Keratinocyte (primary cell): ENCODE measurements at regions not wholly inside any gene's neighbourhood (a gene's known extent, or its start where the extent isn't known, plus 50 kb on each side); places are given as distances from the start of the nearest gene placed in this dataset.

Experiments
- DNase-seq: peaks from one replicate; pipeline ENCODE4 v3.0.0-alpha.2; 2011; ENCODE audit warnings: low read depth, missing footprints, low spot score
- FAIRE-seq: peaks from 2 replicates; lab custom pipeline; 2011; peaks lifted over from hg19 to GRCh38; lab: Jason Lieb, UNC
- H2AFZ ChIP-seq: 2 replicates; pipeline ENCODE4 v1.6.0; 2012; ENCODE audit warnings: low read length, control low read depth, inconsistent platforms; ENCODE audit not compliant: control insufficient read depth
- H3K27ac ChIP-seq: 2 replicates; pipeline ENCODE4 v1.5.1; 2011; ENCODE audit warnings: low read length; ENCODE audit not compliant: control insufficient read depth, insufficient read depth
- H3K27me3 ChIP-seq: 3 replicates; pipeline ENCODE4 v1.6.0; 2011; ENCODE audit warnings: low read length; ENCODE audit not compliant: control insufficient read depth, insufficient read depth; ENCODE audit errors: extremely low read depth
- H3K36me3 ChIP-seq, 2 experiments: 2 replicates in 1 of 2; 3 replicates in 1 of 2; pipeline ENCODE4 v1.5.1; 2011; ENCODE audit warnings: low read length in 2 of 2, mild to moderate bottlenecking in 1 of 2; ENCODE audit not compliant: control insufficient read depth in 2 of 2, insufficient read depth in 2 of 2; ENCODE audit errors: extremely low read depth in 1 of 2
- H3K4me1 ChIP-seq: 3 replicates; pipeline ENCODE4 v1.5.1; 2011; ENCODE audit warnings: low read length; ENCODE audit not compliant: control insufficient read depth, insufficient read depth; ENCODE audit errors: extremely low read depth
- H3K4me2 ChIP-seq: 3 replicates; pipeline ENCODE4 v1.6.0; 2011; ENCODE audit warnings: low read depth, low read length; ENCODE audit not compliant: control insufficient read depth, insufficient read depth; ENCODE audit errors: extremely low read depth
- H3K4me3 ChIP-seq, 3 experiments: fragments of 200-600 bp in 1 of 3; sonication (generic) in 1 of 3; 2 replicates in 2 of 3; 3 replicates in 1 of 3; pipeline ENCODE4 v1.5.1; 2011 to 2016; ENCODE audit warnings: low read length in 3 of 3, mild to moderate bottlenecking in 3 of 3, control low read depth in 2 of 3, inconsistent platforms in 1 of 3, low read depth in 1 of 3, mixed read lengths in 1 of 3, mixed run types in 1 of 3, moderate library complexity in 1 of 3; ENCODE audit not compliant: control insufficient read depth in 2 of 3, insufficient read depth in 2 of 3; ENCODE audit errors: extremely low read depth in 1 of 3
- H3K79me2 ChIP-seq: 2 replicates; pipeline ENCODE4 v1.6.0; 2012; ENCODE audit warnings: low read length; ENCODE audit not compliant: control insufficient read depth, insufficient read depth
- H3K9ac ChIP-seq: 3 replicates; pipeline ENCODE4 v1.6.0; 2011; ENCODE audit warnings: low read length; ENCODE audit not compliant: control insufficient read depth, insufficient read depth; ENCODE audit errors: extremely low read depth
- H3K9me1 ChIP-seq: 3 replicates; pipeline ENCODE4 v1.6.0; 2011; ENCODE audit warnings: low read length; ENCODE audit not compliant: control insufficient read depth, insufficient read depth; ENCODE audit errors: extremely low read depth
- H3K9me3 ChIP-seq: 2 replicates; pipeline ENCODE4 v1.5.1; 2012; ENCODE audit warnings: low read depth, low read length; ENCODE audit not compliant: control insufficient read depth
- H4K20me1 ChIP-seq: 3 replicates; pipeline ENCODE4 v1.6.0; 2011; ENCODE audit warnings: low read length; ENCODE audit not compliant: control insufficient read depth, insufficient read depth; ENCODE audit errors: extremely low read depth
- EZH2 ChIP-seq: IDR thresholded peaks from one replicate; pipeline ENCODE4 v1.6.1; 2012; ENCODE audit warnings: inconsistent platforms, mild to moderate bottlenecking, low read length, moderate library complexity
- dilution Hi-C: fragments of 300-500 bp; cut with MboI; formaldehyde crosslinking; loops from one replicate; pipeline ENCODE4 v1.7.0; 2020; ENCODE audit warnings: low sequenced_read_pairs; ENCODE audit not compliant: extremely low pct_ligation_motif_present
- TF ChIP-seq, protein P1 (sequence below), 3 experiments: IDR thresholded peaks in 1 of 3; conservative IDR thresholded peaks in 1 of 3; optimal IDR thresholded peaks in 1 of 3; 2 replicates in 2 of 3; 3 replicates in 1 of 3; pipeline versions ENCODE3 to v1.5.1; 2011; ENCODE audit warnings: low read length in 3 of 3, mild to moderate bottlenecking in 3 of 3, moderate library complexity in 2 of 3, control low read depth in 1 of 3, inconsistent platforms in 1 of 3; ENCODE audit not compliant: insufficient read depth in 2 of 3; ENCODE audit errors: extremely low read depth in 1 of 3

DNA sequence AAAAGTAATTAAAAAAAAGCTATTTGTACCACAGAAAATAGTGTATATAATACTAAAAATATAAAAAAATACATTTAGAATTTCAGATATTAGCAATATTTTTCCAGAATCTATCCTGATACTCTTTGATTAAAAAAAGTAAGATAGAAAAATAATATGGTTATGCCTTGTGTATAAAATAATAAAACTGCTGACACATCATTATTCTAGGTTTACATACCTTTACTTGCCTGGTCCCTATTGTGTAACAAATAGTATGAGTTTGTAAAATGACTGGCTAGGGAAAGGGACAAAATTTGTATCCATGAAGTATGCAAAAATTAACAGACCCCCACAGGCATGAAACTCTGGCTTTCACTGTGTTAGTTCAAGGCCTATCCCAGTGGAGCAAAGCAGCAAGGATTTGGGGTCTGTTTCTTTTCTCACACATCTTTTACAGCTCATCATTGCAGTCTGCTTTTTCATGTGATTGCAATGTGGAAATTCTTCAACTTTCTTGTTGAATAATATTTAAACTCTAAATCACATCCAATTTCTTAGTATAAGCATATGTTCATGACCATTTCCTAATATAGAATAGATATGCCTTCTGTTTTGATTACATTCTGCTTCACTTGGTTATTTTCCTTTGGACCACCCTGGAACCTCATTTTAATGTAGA, 136.7 kb upstream of the PCDH18 start:
- dilution Hi-C loops: no loop called here
- H3K4me3 ChIP-seq: no peak overlapping the region
- FAIRE-seq: no peak
- no peaks in the 10 kb centered on the region for H4K20me1 ChIP-seq
- no peaks in the 10 kb centered on the region for H3K4me1 ChIP-seq
- no peaks in the 10 kb centered on the region for H3K9me3 ChIP-seq
- DNase-seq: no peak
- no peaks in the 10 kb centered on the region for H3K9me1 ChIP-seq
- no peak overlapping the region for H3K4me2 ChIP-seq
- no peaks in the 10 kb centered on the region for H3K27me3 ChIP-seq
- no peak overlapping the region for H3K9ac ChIP-seq
- H3K36me3 ChIP-seq: no peaks in the 10 kb centered on the region
- TF ChIP-seq EZH2: no peak
- TF ChIP-seq, protein P1, sequence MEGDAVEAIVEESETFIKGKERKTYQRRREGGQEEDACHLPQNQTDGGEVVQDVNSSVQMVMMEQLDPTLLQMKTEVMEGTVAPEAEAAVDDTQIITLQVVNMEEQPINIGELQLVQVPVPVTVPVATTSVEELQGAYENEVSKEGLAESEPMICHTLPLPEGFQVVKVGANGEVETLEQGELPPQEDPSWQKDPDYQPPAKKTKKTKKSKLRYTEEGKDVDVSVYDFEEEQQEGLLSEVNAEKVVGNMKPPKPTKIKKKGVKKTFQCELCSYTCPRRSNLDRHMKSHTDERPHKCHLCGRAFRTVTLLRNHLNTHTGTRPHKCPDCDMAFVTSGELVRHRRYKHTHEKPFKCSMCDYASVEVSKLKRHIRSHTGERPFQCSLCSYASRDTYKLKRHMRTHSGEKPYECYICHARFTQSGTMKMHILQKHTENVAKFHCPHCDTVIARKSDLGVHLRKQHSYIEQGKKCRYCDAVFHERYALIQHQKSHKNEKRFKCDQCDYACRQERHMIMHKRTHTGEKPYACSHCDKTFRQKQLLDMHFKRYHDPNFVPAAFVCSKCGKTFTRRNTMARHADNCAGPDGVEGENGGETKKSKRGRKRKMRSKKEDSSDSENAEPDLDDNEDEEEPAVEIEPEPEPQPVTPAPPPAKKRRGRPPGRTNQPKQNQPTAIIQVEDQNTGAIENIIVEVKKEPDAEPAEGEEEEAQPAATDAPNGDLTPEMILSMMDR (optimal IDR thresholded peaks at IDR 0.05 in 1 of 3, IDR thresholded peaks at IDR 0.05 in 1 of 3, conservative IDR thresholded peaks at IDR 0.05 in 1 of 3; ENCODE audit: extremely low read depth in 1 of 3, insufficient read depth in 2 of 3, low read length in 3 of 3): no peak
- H2AFZ ChIP-seq: no peak overlapping the region
- H3K27ac ChIP-seq: no peak overlapping the region
- H3K79me2 ChIP-seq: no peaks in the 10 kb centered on the region

DNA sequence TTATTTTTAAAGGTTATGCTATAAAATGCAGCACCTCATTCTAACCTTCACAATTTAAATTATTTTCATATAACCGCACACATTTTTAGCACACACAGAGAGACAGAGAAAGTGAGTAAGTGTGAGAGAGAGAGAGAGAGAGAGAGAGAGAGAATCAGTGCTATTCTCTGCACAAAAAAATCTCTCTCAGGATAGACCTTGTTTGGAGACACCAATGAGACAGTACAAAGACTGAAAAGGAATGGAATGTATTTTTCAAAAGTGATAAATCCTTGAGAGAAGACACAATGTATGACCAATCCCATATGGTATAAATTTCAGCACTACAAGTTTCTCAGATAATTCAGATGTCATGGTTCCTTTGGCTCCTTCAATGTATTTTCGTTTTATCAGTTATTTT, 132.1 kb upstream of the PCDH18 start:
- TF ChIP-seq, protein P1 (optimal IDR thresholded peaks at IDR 0.05 in 1 of 3, IDR thresholded peaks at IDR 0.05 in 1 of 3, conservative IDR thresholded peaks at IDR 0.05 in 1 of 3; ENCODE audit: extremely low read depth in 1 of 3, insufficient read depth in 2 of 3, low read length in 3 of 3): no peak
- TF ChIP-seq EZH2: no peak
- Histone ChIP-seq H3K9me3 (no peaks in the 10 kb centered on the region), H3K36me3 (no peaks in the 10 kb centered on the region), H3K79me2 (no peaks in the 10 kb centered on the region), H3K27ac (no peak overlapping the region), H3K4me1 (no peaks in the 10 kb centered on the region), H3K4me3 (no peak overlapping the region), H4K20me1 (no peaks in the 10 kb centered on the region), H2AFZ (no peak overlapping the region), H3K4me2 (no peak overlapping the region), H3K9me1 (no peaks in the 10 kb centered on the region), H3K27me3 (no peaks in the 10 kb centered on the region), H3K9ac (no peak overlapping the region)
- no peak for DNase-seq
- dilution Hi-C loops: no loop called here
- FAIRE-seq: no peak
